GM21619 (cell line): ENCODE measurements at regions not wholly inside any gene's neighbourhood (a gene's known extent, or its start where the extent isn't known, plus 50 kb on each side); places are given as distances from the start of the nearest gene placed in this dataset.

Source experiments
- ATAC-seq: cut with Tn5 transposase; IDR thresholded peaks from one replicate; pipeline ENCODE4 v1.9.1; 2021; ENCODE audit not compliant: unreplicated experiment

DNA sequence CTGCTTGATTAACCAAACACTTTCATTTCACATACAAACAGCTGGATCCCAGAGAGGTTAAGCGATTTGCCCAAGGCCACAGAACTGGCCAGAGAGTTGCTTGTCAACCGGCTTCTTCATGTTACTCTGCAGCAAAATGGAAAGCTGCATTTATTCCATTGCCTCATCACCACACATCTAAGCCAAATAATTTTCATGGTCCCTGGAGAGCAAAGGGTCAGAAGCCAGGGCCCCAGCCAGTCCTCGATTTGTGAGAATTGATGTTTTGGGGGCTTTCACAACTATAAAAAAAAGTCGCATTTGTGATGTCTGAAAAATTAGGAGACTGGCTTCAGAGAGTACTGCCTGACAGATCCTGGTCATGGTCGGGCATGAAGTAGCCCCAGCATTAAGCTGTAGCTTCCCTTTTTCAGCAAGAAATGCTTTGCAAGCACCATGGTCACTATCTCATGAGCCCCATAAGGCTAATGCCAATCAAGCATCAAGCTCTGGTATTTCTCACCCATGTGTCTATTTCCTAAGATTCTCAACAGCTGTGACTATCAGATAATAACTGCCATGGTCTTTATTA, 95.8 kb downstream of the BANF2 start:
- ATAC-seq = no peak

- ATAC-seq = no peak
Measured at GRCh38 chr20:17795003-17795402, 95.2 kb downstream of the BANF2 start.

- ATAC-seq = no peak
Measured at GRCh38 chr20:17794400-17794799, 94.6 kb downstream of the BANF2 start.

- no peak for ATAC-seq
Measured at GRCh38 chr20:17793986-17794385, 94.2 kb downstream of the BANF2 start.

DNA sequence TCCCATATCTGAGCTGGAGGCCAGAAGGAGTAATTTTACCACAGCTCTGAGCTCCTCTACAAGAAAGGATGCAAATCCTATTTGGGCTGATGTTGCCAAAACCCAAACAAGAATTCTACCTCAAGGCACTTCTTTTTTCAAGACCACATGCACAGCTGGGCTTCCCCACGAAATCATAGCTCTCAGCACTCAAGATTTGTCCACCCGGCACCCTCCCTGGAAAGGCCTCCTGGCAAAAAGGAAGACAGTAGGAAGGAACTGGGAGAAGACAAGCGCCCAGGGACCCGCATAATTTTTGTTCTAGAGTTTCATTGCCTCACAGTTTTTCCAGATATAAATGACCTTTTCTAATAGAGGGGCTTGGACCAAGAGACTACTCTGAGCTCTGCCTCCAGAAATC, 90.5 kb downstream of the BANF2 start:
- ATAC-seq = no peak

- no peak for ATAC-seq
Measured at GRCh38 chr20:17787816-17788215, 88.0 kb downstream of the BANF2 start.

DNA sequence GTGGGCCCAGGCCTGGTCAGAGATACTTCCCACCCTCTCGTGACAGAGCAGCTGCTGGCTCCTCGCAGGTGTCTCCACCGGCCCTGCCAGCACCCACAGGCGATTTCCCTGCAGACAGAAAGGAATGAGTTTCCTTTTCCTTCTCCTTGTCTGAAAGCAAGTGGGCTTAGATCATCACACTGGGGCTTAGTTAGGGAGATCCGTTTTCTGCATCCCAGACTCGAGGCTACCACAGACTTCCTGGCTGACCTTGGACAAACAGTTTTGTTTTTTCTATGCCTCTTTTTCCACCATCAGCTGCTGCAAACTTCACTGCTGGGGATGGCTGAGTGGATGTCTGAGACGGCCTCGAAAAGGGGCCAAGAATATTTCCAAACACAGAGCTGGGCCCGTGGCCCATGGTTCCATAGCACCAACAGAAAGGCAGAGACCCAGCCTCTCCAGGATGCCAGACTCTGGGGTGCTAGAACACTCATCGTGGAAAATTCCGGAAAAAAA, 86.5 kb downstream of the BANF2 start:
- no peak for ATAC-seq
